Activated CD4-positive, CD25-positive, alpha-beta regulatory T cell (primary cell): ENCODE measurements at regions not wholly inside any gene's neighbourhood (a gene's known extent, or its start where the extent isn't known, plus 50 kb on each side); places are given as distances from the start of the nearest gene placed in this dataset.

Experiments
- DNase-seq, 4 experiments: peaks; one replicate each; lab custom pipeline; 2025; lab: John Stamatoyannopoulos, UW

DNA sequence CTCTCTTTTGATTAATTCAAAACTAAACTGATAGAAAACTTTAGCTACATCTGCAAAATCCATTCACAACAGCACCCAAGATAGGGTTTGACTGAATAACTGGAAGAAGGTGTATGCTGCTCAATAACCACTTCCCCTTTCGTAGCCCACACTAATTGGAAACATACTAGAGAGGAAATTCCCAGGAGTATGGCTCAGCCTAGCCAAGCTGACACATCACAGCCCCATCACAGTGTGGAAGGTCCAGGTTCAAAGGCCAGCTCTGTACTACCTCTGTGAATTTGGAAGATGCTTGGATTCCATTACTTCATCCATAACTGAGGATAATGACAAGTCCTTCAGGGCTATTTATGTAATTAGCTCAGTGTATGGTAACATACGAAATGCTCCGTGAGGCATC, 185.4 kb downstream of the FBXO15 start:
- DNase-seq = no peak

DNA sequence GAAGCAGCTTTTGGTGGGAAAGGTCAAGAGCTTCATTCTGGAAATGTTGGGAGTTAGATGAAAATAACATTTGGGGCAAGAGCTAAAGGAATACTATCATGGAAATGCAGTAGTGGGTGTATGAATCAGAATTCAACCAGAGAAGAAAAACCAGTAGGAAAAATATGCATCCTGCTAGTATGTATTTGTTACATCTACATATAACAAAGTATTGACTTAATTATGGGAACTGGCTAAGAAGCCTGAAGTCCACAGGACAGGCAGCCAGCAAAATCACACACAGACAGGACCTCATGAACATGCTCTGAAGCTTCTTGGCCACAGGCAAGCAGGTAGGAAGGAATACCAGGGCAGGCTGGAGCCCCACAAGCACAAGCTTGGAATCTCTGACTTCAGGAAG, 185.8 kb downstream of the FBXO15 start:
- DNase-seq = no peak

- DNase-seq = no peak
These were observed 188.3 kb downstream of the FBXO15 start for GRCh38 chr18:73959352-73959751.

- DNase-seq = no peak
These were observed 193.4 kb downstream of the FBXO15 start for GRCh38 chr18:73954268-73954667.

DNA sequence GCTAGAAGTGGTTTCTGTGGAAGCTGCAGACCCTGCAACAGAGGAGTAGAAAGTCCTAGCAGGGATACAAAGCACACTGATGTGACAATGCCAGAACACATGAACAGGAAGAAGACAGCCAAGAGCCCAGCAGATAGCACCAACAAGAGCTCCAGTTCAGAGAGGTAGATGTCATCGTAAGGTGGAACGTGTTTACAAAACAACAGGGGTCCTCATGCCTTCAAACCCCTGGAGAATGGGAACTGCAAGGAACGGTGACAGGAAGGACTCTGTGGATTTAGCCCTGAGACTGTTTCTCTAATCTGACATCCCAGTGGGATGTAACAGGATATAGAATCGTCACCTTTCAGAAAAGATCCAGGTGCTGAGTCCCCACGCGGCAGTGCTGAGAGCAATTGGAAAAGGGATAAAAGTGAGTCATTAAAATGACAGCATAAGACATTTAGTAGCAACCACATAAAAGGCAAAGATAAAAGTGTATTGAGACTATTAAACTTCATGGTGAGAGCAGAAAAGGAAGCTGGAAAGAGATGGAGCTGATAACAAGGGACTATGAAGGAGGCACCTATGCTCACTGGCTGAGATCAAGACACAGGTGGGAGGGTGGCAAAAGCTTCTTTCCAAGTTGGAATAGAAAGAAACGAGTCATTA, 195.2 kb downstream of the FBXO15 start:
- DNase-seq = no peak

GRCh38 chr18:73950116-73950700, 197.4 kb downstream of the FBXO15 start:
- DNase-seq = no peak

- DNase-seq = no peak
These were observed 199.1 kb downstream of the FBXO15 start for GRCh38 chr18:73948497-73948896.

- no peak for DNase-seq
These were observed 199.6 kb downstream of the FBXO15 start for GRCh38 chr18:73948084-73948483.

GRCh38 chr18:73947180-73947921, 200.3 kb downstream of the FBXO15 start:
- no peak for DNase-seq

DNA sequence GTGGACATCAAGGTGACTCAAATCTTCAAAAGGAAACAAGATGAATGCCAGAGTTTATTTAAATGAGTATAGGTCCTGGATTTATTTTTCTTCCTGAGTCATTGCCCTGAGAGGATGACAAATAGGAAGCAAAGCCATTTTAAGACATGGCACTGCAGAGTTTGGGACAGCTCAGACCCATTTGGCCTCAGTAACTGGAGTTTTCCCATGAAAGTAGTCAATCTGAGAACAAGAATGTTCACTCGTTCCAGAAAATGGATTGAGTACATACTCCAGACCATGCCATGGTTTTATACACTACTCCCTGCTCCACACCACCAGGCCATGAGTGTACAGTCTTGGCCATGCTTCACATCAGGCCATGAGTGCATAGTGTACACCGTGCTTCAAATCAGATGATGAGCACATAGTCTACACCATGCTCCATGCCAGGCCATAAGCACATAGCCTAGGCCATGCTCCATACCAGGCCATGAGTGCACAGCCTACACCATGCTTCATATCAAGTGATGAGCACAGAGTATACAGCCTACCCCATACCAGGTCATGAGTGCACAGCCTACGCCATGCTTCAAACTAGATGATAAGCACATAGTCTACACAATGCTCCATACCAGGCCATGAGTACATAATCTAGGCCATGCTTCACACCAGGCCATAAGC, 202.4 kb downstream of the FBXO15 start:
- DNase-seq = no peak

DNA sequence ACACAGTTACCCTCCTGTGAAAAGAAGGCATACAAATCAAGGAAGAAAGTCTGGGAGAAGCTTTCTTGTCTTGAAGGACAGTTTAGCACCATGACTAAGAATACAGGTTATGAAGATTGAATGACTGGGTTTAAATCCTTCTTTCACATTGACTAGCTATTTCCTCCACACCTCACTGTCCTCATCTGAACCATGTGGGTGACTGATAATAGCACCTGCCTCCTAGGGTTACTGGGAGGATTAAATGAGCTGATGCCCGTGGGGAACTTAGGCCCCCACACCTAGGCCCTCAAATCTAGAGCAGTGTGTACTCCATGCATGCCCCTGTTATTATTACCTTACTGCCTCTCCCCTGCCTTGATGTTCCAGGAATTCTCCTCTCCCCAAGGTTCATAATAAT, 202.9 kb downstream of the FBXO15 start:
- DNase-seq = no peak

DNA sequence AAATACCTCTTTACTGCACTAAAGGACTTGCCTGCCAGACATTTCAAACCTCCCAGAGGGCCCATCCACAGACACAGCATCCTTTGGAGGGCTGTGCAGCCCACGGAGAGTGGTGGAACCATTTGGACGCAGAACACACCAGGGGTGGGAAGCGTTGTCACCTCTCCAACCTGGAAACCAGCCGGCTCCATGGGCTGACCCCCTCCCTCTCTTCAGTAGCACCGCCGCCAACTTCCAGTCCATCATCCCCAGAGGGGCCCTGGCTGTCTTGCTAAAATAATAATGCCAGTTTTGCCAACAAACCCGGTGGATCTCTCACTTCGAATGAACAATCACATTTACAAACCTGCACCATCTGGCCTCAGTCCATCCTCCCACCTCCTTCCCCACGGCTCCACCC, 203.9 kb downstream of the FBXO15 start:
- DNase-seq = no peak

- no peak for DNase-seq
These were observed 204.7 kb downstream of the FBXO15 start for GRCh38 chr18:73942956-73943355.

GRCh38 chr18:73942081-73942625, 205.5 kb downstream of the FBXO15 start:
- DNase-seq = no peak

DNA sequence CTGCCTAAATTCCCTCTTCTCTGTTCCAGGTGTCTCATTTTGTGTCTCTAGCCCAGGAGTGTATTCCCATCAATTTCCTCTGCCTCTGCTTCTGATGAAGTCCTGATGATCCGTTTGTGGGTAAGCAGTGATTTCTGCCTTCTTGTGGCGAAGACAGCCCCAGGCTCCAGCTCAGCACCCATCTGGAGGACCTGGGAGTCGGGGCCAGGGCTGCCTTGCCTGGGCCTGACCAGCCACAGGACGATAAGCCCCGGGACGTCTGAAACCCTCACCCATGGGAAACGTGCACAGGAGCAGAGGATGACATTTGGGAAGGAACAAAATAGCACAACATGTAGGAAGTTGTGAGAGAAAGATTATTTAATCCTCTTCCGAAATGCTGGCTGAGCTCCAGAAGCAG, 206.9 kb downstream of the FBXO15 start:
- DNase-seq = no peak

DNA sequence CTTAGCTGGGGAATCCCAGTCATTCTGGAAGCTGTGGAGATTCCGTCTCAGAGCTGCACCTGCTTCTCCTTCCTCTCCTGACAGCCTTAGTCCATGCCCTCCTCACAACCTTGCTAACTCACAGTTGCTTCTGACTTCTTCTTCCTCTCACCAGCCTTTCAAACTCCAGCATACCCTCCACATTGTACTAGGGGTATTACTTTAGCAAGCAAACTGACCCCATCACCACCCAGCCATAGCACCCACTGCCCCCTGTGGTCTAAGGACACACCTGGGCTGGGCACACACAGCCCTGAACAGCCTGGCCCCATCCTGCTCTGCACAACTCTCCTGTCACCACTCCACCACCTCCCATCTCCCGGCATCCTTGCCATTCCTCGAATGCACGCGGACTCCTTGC, 208.2 kb downstream of the FBXO15 start:
- DNase-seq = no peak

DNA sequence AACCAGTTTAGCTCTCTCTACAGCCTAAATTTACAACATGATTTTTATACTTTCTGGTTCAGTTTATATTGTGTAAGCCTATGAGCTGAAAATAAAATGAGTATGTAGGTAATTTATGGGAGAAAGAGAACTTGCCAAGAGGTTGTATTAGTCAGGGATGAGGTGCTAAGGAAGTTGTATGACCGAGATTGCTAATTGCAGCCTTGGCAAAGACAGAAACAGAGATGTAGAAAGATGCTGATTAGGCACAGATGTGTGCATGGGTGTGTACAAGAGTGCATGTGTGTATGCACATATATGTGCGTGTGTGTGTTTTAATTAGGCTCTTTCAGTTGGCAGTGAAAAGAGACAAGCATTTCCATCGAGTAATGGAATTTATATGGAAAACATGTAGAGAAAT, 213.9 kb downstream of the FBXO15 start:
- no peak for DNase-seq

DNA sequence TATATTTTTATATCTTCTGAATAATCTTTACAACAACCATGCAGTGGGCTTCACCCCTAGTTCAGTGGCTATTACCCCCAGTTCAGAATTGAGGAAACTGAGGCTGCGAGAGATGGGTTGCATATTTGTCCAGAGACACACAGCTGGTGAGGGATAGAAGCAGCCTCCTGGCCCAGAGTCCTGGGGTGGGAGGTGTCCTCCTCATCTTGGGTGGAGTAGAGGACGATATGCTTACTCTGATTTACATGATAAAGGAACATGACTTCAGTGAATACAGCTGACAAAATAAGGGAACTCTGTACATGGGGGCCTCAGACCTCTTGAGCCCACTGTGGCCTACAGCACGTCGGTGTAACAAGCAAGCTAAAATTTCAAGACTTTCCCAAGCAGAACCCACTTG, 214.7 kb downstream of the FBXO15 start:
- no peak for DNase-seq

DNA sequence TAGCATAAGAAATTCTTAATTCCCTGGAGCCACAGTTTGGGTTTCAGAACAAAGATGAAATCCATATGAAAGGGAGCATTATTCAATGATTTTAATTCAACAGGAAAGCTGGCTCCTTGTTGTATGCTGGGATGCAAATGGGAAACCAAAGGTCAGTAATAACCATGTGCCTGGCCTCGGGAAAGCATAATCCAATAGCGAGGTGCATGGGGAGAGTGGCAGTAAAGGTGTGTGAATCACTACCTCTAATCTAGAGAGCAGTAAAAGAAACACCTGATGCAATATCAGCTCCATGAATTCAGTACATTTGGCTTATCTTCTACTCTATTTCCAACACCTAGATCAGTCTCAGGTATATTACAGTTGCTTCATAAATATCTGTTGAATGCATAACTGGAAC, 220.1 kb downstream of the FBXO15 start:
- no peak for DNase-seq

GRCh38 chr18:73924836-73925235, 222.8 kb downstream of the FBXO15 start:
- no peak for DNase-seq

DNA sequence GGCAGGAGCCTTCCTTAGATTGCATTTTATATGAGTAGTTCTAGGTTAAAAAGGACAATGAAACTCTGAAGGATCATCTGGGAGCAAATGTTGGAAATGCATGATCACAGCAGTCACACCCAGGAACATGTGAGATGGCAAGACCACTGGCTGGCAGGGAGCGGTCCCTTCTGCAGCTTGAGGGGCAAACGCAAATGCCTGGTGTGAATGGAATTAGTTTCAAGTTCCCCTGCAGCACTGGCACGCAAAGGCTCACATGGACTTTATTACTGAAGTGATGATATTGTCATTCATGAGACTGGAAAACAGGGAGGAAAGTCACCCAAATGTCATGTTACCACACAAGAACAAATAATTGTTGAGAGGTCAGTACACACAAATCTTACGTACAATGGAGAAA, 223.3 kb downstream of the FBXO15 start:
- DNase-seq = no peak

- DNase-seq = no peak
These were observed 223.8 kb downstream of the FBXO15 start for GRCh38 chr18:73923866-73924265.

DNA sequence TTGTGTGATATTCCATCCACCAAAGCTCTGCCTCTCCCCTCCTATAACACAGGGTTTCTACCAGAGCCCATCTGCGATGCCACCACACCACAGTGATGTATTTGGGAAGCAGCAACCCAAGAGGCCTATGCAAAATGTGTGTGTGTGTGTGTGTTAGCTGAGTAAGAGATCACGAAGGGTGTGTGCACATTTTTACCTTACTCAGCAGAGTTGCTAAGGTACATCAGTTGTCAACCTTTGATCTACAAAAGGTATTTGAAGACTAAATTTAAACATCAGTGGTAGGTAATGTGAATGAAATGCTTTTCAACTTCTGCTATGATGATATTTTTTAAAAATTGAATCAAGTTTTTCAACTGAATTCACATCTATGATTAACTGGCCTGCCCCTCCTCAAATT, 227.6 kb downstream of the FBXO15 start:
- no peak for DNase-seq
